DND-41 (cell line): ENCODE measurements at regions not wholly inside any gene's neighbourhood (a gene's known extent, or its start where the extent isn't known, plus 50 kb on each side); places are given as distances from the start of the nearest gene placed in this dataset.

Experiments used
- ATAC-seq: fragments of 200-7000 bp; cut with Tn5 transposase; 3 replicates; pipeline ENCODE4 v1.9.1; 2021; ENCODE audit warnings: low read depth; ENCODE audit not compliant: insufficient read depth
- DNase-seq: peaks from one replicate; pipeline ENCODE4 v3.0.0-alpha.2; 2020
- H2AFZ ChIP-seq: 2 replicates; pipeline ENCODE4 v1.6.0; 2012; ENCODE audit warnings: low read depth, low read length
- H3K27ac ChIP-seq: 2 replicates; pipeline ENCODE4 v1.5.1; 2012; ENCODE audit warnings: low read length, inconsistent platforms
- H3K27me3 ChIP-seq: fragments of 200-600 bp; sonication (generic); 2 replicates; pipeline ENCODE4 v1.6.0; 2012; ENCODE audit warnings: low read length, mild to moderate bottlenecking, inconsistent platforms; ENCODE audit not compliant: insufficient read depth, poor library complexity
- H3K36me3 ChIP-seq: 2 replicates; pipeline ENCODE4 v1.5.1; 2012; ENCODE audit warnings: low read length, inconsistent platforms; ENCODE audit not compliant: insufficient read depth
- H3K4me1 ChIP-seq: 2 replicates; pipeline ENCODE4 v1.5.1; 2012; ENCODE audit warnings: mild to moderate bottlenecking, low read length; ENCODE audit not compliant: insufficient read depth
- H3K4me2 ChIP-seq: 2 replicates; pipeline ENCODE4 v1.6.0; 2012; ENCODE audit warnings: mild to moderate bottlenecking, moderate library complexity, low read length, inconsistent platforms; ENCODE audit not compliant: insufficient read depth
- H3K4me3 ChIP-seq, 2 experiments: fragments of 200-600 bp in 1 of 2; shearing (Covaris generic) in 1 of 2; 2 replicates each; pipeline ENCODE4 v1.5.1; 2012 to 2016; ENCODE audit warnings: inconsistent platforms in 2 of 2, low read length in 2 of 2, mild to moderate bottlenecking in 2 of 2, low read depth in 1 of 2, moderate library complexity in 1 of 2
- H3K79me2 ChIP-seq: 2 replicates; pipeline ENCODE4 v1.6.0; 2012; ENCODE audit warnings: low read length, inconsistent platforms; ENCODE audit not compliant: insufficient read depth
- H3K9ac ChIP-seq: 2 replicates; pipeline ENCODE4 v1.6.0; 2012; ENCODE audit warnings: low read depth, mild to moderate bottlenecking, inconsistent platforms, low read length, moderate library complexity
- H3K9me3 ChIP-seq: 2 replicates; pipeline ENCODE4 v1.5.1; 2012; ENCODE audit warnings: low read length, moderate library complexity, mild to moderate bottlenecking, inconsistent platforms; ENCODE audit not compliant: insufficient read depth, severe bottlenecking
- H4K20me1 ChIP-seq: 2 replicates; pipeline ENCODE4 v1.6.0; 2012; ENCODE audit warnings: low read length; ENCODE audit not compliant: insufficient read depth
- CTCF ChIP-seq: IDR thresholded peaks from 2 replicates; pipeline ENCODE4 v1.5.1; 2012; ENCODE audit warnings: borderline replicate concordance, low read length, moderate library complexity, mild to moderate bottlenecking; ENCODE audit not compliant: poor library complexity, severe bottlenecking; ENCODE audit errors: extremely low read depth
- EZH2 ChIP-seq: IDR thresholded peaks from 3 replicates; pipeline ENCODE4 v1.6.1; 2012; ENCODE audit warnings: borderline replicate concordance, low read depth, mild to moderate bottlenecking, moderate library complexity, low read length, inconsistent platforms; ENCODE audit not compliant: severe bottlenecking

GRCh38 chr15:62896380-62896866 lies 146.1 kb upstream of the TPM1 start:
- TF ChIP-seq EZH2 (no peak), CTCF (no peak)
- DNase-seq (no peak), ATAC-seq (no peak)
- no peak overlapping the region for H3K27ac ChIP-seq
- H3K79me2 ChIP-seq, result no peaks in the 10 kb centered on the region
- H4K20me1 ChIP-seq, result no peaks in the 10 kb centered on the region
- H3K4me3 ChIP-seq, result no peak overlapping the region
- no peaks in the 10 kb centered on the region for H3K9me3 ChIP-seq
- no peak overlapping the region for H2AFZ ChIP-seq
- no peak overlapping the region for H3K9ac ChIP-seq
- H3K4me2 ChIP-seq, result no peak overlapping the region
- H3K4me1 ChIP-seq, result no peaks in the 10 kb centered on the region
- H3K36me3 ChIP-seq, result no peaks in the 10 kb centered on the region
- H3K27me3 ChIP-seq, result no peaks in the 10 kb centered on the region

GRCh38 chr15:62896969-62897486 lies 145.5 kb upstream of the TPM1 start:
- no peaks in the 10 kb centered on the region for H3K4me1 ChIP-seq
- no peak overlapping the region for H3K4me3 ChIP-seq
- H3K9me3 ChIP-seq, result no peaks in the 10 kb centered on the region
- H3K27ac ChIP-seq, result no peak overlapping the region
- no peak for TF ChIP-seq EZH2
- no peak for TF ChIP-seq CTCF
- ATAC-seq (no peak), DNase-seq (no peak)
- no peaks in the 10 kb centered on the region for H3K27me3 ChIP-seq
- no peaks in the 10 kb centered on the region for H4K20me1 ChIP-seq
- no peaks in the 10 kb centered on the region for H3K79me2 ChIP-seq
- H2AFZ ChIP-seq, result no peak overlapping the region
- no peak overlapping the region for H3K4me2 ChIP-seq
- H3K9ac ChIP-seq, result no peak overlapping the region
- no peaks in the 10 kb centered on the region for H3K36me3 ChIP-seq

GRCh38 chr15:62897634-62898033 lies 144.9 kb upstream of the TPM1 start:
- DNase-seq (no peak), ATAC-seq (no peak)
- Histone ChIP-seq H3K79me2 (no peaks in the 10 kb centered on the region), H3K9ac (no peak overlapping the region), H4K20me1 (no peaks in the 10 kb centered on the region), H3K27ac (no peak overlapping the region), H3K4me2 (no peak overlapping the region), H3K36me3 (no peaks in the 10 kb centered on the region), H3K27me3 (no peaks in the 10 kb centered on the region), H2AFZ (no peak overlapping the region), H3K4me3 (no peak overlapping the region), H3K4me1 (no peaks in the 10 kb centered on the region), H3K9me3 (no peaks in the 10 kb centered on the region)
- no peak for TF ChIP-seq EZH2
- no peak for TF ChIP-seq CTCF
